Liver (tissue), 8 donors: ENCODE measurements at regions not wholly inside any gene's neighbourhood (a gene's known extent, or its start where the extent isn't known, plus 50 kb on each side); places are given as distances from the start of the nearest gene placed in this dataset.

Source experiments
- DNase-seq: peaks from one replicate; pipeline ENCODE4 v3.0.0-alpha.2; 2017; ENCODE audit warnings: low spot score
- H3K27ac ChIP-seq, 2 donors: one replicate each; pipeline ENCODE4 v1.7.0; 2013; ENCODE audit warnings: inconsistent platforms in 2 of 2, low read length in 2 of 2, control low read depth in 1 of 2, low read depth in 1 of 2, mild to moderate bottlenecking in 1 of 2
- H3K27me3 ChIP-seq, 4 donors: one replicate each; pipeline versions ENCODE4 v1.6.1 to v1.7.0; 2013; ENCODE audit warnings: low read length in 3 of 4, inconsistent platforms in 1 of 4, mild to moderate bottlenecking in 1 of 4, moderate library complexity in 1 of 4; ENCODE audit not compliant: control insufficient read depth in 4 of 4, insufficient read depth in 4 of 4
- H3K36me3 ChIP-seq, 4 donors: one replicate each; pipeline versions ENCODE4 v1.6.1 to v1.7.0; 2013; ENCODE audit warnings: low read length in 3 of 4, mild to moderate bottlenecking in 3 of 4, low read depth in 1 of 4, moderate library complexity in 1 of 4; ENCODE audit not compliant: control insufficient read depth in 4 of 4, insufficient read depth in 3 of 4
- H3K4me1 ChIP-seq, 4 donors: one replicate each; pipeline versions ENCODE4 v1.6.1 to v1.7.0; 2013; ENCODE audit warnings: low read length in 3 of 4, mild to moderate bottlenecking in 3 of 4, moderate library complexity in 1 of 4; ENCODE audit not compliant: control insufficient read depth in 4 of 4, insufficient read depth in 4 of 4
- H3K4me3 ChIP-seq, 3 donors: one replicate each; pipeline versions ENCODE4 v1.6.1 to v1.7.0; 2013; ENCODE audit warnings: low read length in 3 of 3, control low read depth in 1 of 3, low read depth in 1 of 3, mild to moderate bottlenecking in 1 of 3
- H3K9ac ChIP-seq, 2 donors: one replicate each; pipeline ENCODE4 v1.7.0; 2013; ENCODE audit warnings: low read length in 2 of 2, mild to moderate bottlenecking in 2 of 2, moderate library complexity in 2 of 2, control low read depth in 1 of 2, low read depth in 1 of 2
- H3K9me3 ChIP-seq, 4 donors: one replicate each; pipeline versions ENCODE4 v1.6.1 to v1.7.0; 2013; ENCODE audit warnings: low read length in 3 of 4; ENCODE audit not compliant: control insufficient read depth in 4 of 4
- CTCF ChIP-seq: fragments of 150-350 bp; IDR thresholded peaks from 2 replicates; pipeline ENCODE4 v1.5.1; 2017; ENCODE audit warnings: improper control_type of control experiment, low read depth, low read length; ENCODE audit not compliant: missing input control
- EGR1 ChIP-seq, 2 donors: IDR thresholded peaks; 2 replicates each; pipeline ENCODE4 v1.6.1; 2016 to 2018; ENCODE audit warnings: antibody characterized with exemption in 2 of 2, low read depth in 2 of 2
- FOXA1 ChIP-seq: IDR thresholded peaks from 2 replicates; pipeline ENCODE4 v1.6.1; 2016; ENCODE audit warnings: antibody characterized with exemption
- FOXA2 ChIP-seq: IDR thresholded peaks from 2 replicates; pipeline ENCODE4 v1.6.1; 2016; ENCODE audit warnings: antibody characterized with exemption
- GABPA ChIP-seq, 2 donors: IDR thresholded peaks in 1 of 2; conservative IDR thresholded peaks in 1 of 2; 2 replicates each; pipeline ENCODE4 v1.6.1; 2016; ENCODE audit warnings: antibody characterized with exemption in 2 of 2, mild to moderate bottlenecking in 1 of 2, moderate library complexity in 1 of 2
- HNF4A ChIP-seq, 2 donors: conservative IDR thresholded peaks; 2 replicates each; pipeline ENCODE4 v1.6.1; 2016; ENCODE audit warnings: antibody characterized with exemption in 2 of 2, mild to moderate bottlenecking in 2 of 2
- HNF4G ChIP-seq: IDR thresholded peaks from 2 replicates; pipeline ENCODE4 v1.6.1; 2016; ENCODE audit warnings: antibody characterized with exemption
- JUND ChIP-seq, 2 donors: IDR thresholded peaks; 2 replicates each; pipeline ENCODE4 v1.6.1; 2016; ENCODE audit warnings: antibody characterized with exemption in 2 of 2
- NR2F2 ChIP-seq: IDR thresholded peaks from 2 replicates; pipeline ENCODE4 v1.6.1; 2016; ENCODE audit warnings: antibody characterized with exemption
- RAD21 ChIP-seq, 2 donors: IDR thresholded peaks; 2 replicates each; pipeline ENCODE4 v1.6.1; 2016; ENCODE audit warnings: antibody characterized with exemption in 2 of 2, mild to moderate bottlenecking in 2 of 2
- RXRA ChIP-seq, 2 donors: IDR thresholded peaks; 2 replicates each; pipeline ENCODE4 v1.6.1; 2017 to 2018; ENCODE audit warnings: antibody characterized with exemption in 2 of 2, mild to moderate bottlenecking in 1 of 2
- SP1 ChIP-seq: IDR thresholded peaks from 2 replicates; pipeline ENCODE4 v1.6.1; 2018; ENCODE audit warnings: antibody characterized with exemption, mild to moderate bottlenecking
- TAF1 ChIP-seq: conservative IDR thresholded peaks from 2 replicates; pipeline ENCODE4 v1.6.1; 2016; ENCODE audit warnings: antibody characterized with exemption, mild to moderate bottlenecking
- YY1 ChIP-seq: IDR thresholded peaks from 2 replicates; pipeline ENCODE4 v1.6.1; 2016; ENCODE audit warnings: antibody characterized with exemption, mild to moderate bottlenecking
- ZBTB33 ChIP-seq: IDR thresholded peaks from 2 replicates; pipeline ENCODE4 v1.6.1; 2016; ENCODE audit warnings: antibody characterized with exemption
- WGBS: extraction: QIAGEN DNeasy Blood & Tissue Kit; methylation state at CpG from one replicate; pipeline ENCODE4 v1.1.7; 2013; 5-methylcytosine and 5-hydroxymethylcytosine counted together
- TF ChIP-seq, protein P1 (sequence below): IDR thresholded peaks from 2 replicates; pipeline ENCODE4 v1.6.1; 2016; ENCODE audit warnings: antibody characterized with exemption, mild to moderate bottlenecking
- TF ChIP-seq, protein P2 (sequence below): IDR thresholded peaks from 2 replicates; pipeline ENCODE4 v1.6.1; 2016; ENCODE audit warnings: antibody characterized with exemption
- donor health status: healthy.
- donor health status: healthy.
- donor health status: healthy.
- donor health status: healthy.
- donor health status: healthy.

DNA sequence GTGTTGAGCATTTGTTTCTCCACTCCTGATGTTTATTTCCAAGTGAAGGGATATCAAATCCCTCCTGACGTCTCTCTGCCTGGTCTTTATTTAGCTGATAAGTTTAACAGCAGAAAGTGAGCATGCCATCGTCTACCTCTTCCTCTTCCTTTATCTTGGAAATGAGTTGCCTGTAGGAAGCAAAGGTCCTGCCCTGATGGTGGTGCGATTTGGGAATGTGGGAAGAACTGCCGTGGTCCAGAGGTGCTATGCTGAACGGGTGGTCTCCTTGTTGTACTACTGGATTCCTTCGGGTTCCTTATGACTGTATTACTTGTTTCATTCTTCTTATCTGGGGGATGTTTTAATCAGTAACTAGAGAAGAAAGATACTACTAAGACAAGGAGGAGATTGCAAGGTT lies 217.5 kb downstream of the PMAIP1 start:
- Histone ChIP-seq H3K9me3 (no peaks in the 10 kb centered on the region), H3K27me3 (no peaks in the 10 kb centered on the region), H3K9ac (no peak overlapping the region), H3K27ac (no peak overlapping the region), H3K4me1 (no peaks in the 10 kb centered on the region), H3K4me3 (no peak overlapping the region), H3K36me3 (no peaks in the 10 kb centered on the region)
- no peak for DNase-seq
- 32% methylated on average over 6 of the region's 6 CpGs for WGBS
- TF ChIP-seq EGR1 (IDR thresholded peaks at IDR 0.05; ENCODE audit: low read depth in 2 of 2), result no peak
- TF ChIP-seq GABPA (IDR thresholded peaks at IDR 0.05 in 1 of 2, conservative IDR thresholded peaks at IDR 0.05 in 1 of 2), result no peak
- TF ChIP-seq YY1, result no peak
- TF ChIP-seq, protein P1, sequence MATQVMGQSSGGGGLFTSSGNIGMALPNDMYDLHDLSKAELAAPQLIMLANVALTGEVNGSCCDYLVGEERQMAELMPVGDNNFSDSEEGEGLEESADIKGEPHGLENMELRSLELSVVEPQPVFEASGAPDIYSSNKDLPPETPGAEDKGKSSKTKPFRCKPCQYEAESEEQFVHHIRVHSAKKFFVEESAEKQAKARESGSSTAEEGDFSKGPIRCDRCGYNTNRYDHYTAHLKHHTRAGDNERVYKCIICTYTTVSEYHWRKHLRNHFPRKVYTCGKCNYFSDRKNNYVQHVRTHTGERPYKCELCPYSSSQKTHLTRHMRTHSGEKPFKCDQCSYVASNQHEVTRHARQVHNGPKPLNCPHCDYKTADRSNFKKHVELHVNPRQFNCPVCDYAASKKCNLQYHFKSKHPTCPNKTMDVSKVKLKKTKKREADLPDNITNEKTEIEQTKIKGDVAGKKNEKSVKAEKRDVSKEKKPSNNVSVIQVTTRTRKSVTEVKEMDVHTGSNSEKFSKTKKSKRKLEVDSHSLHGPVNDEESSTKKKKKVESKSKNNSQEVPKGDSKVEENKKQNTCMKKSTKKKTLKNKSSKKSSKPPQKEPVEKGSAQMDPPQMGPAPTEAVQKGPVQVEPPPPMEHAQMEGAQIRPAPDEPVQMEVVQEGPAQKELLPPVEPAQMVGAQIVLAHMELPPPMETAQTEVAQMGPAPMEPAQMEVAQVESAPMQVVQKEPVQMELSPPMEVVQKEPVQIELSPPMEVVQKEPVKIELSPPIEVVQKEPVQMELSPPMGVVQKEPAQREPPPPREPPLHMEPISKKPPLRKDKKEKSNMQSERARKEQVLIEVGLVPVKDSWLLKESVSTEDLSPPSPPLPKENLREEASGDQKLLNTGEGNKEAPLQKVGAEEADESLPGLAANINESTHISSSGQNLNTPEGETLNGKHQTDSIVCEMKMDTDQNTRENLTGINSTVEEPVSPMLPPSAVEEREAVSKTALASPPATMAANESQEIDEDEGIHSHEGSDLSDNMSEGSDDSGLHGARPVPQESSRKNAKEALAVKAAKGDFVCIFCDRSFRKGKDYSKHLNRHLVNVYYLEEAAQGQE, result no peak
- TF ChIP-seq, protein P2, sequence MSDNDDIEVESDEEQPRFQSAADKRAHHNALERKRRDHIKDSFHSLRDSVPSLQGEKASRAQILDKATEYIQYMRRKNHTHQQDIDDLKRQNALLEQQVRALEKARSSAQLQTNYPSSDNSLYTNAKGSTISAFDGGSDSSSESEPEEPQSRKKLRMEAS, result no peak
- TF ChIP-seq ZBTB33, result no peak
- no peak for TF ChIP-seq TAF1
- TF ChIP-seq HNF4G, result no peak
- TF ChIP-seq JUND (IDR thresholded peaks at IDR 0.05), result no peak
- TF ChIP-seq RXRA (IDR thresholded peaks at IDR 0.05), result no peak
- TF ChIP-seq FOXA1, result no peak
- TF ChIP-seq CTCF, result no peak
- TF ChIP-seq RAD21 (IDR thresholded peaks at IDR 0.05), result no peak
- no peak for TF ChIP-seq FOXA2
- TF ChIP-seq SP1, result no peak

DNA sequence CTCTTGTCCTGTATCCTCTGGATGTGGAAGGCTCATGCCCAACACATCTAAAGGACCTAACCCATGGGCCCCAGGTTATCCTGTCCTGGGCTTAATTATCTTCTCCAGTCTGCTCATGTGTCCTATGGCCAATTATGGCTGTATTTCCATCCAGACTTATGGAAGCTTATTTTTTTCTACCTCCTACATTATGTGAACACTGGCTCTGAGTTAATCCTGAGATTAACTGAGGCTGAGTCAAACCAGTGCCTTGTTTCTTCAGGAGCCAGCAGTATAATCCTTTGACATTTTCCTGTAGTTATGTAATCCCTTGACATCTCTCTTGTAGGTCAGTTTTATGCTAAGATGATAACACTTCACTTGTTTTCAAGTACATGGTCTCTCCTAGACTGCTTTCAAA lies 213.6 kb downstream of the PMAIP1 start:
- no peaks in the 10 kb centered on the region for H3K9me3 ChIP-seq
- TF ChIP-seq NR2F2 (no peak), HNF4A (conservative IDR thresholded peaks at IDR 0.05) (no peak)
- H3K4me3 ChIP-seq, result no peak overlapping the region
- no peaks in the 10 kb centered on the region for H3K4me1 ChIP-seq
- no peaks in the 10 kb centered on the region for H3K36me3 ChIP-seq
- H3K27me3 ChIP-seq, result no peaks in the 10 kb centered on the region
- no peak overlapping the region for H3K27ac ChIP-seq
- H3K9ac ChIP-seq, result no peak overlapping the region
- DNase-seq, result no peak
